ENCODE measurements at regions not wholly inside any gene's neighbourhood (a gene's known extent, or its start where the extent isn't known, plus 50 kb on each side); places are given as distances from the start of the nearest gene placed in this dataset.
A peak's percentile ranks its signal among the peaks of the same experiment; 100 is the strongest.

- no peak for ATAC-seq
- DNase-seq (ENCODE audit: low spot score), result no peak
These were observed 550.4 kb downstream of the BCL11A start for GRCh38 chr2:60003076-60003475.

- no peak for ATAC-seq
- DNase-seq (ENCODE audit: low spot score), result no peak
These were observed 551.1 kb downstream of the BCL11A start for GRCh38 chr2:60002183-60002867.

- no peak for ATAC-seq
- DNase-seq (ENCODE audit: low spot score), result no peak
These were observed 552.8 kb downstream of the BCL11A start for GRCh38 chr2:60000686-60001085.

DNA sequence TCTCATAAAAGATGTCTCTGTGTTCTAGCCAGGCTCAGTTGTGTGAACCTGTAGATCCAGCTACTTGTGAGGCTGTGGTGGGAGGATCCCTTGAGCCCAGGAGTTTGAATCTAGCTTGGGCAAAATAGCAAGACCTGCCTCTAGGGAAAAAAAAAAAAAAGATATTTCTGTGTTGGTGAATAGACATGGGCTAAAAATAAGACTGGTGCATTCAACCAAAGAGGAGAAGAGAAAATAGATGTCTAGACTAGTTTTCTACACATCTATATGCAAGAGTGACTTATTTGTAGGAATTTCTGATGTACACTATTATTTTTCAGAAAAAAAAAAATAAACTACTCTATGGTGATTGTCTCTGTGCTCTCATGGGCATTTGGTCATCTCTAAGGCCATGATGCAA lies 555.1 kb downstream of the BCL11A start:
- DNase-seq (ENCODE audit: low spot score), result no peak
- no peak for ATAC-seq

GRCh38 chr2:59997371-59997770 lies 556.1 kb downstream of the BCL11A start:
- ATAC-seq (no peak), DNase-seq (ENCODE audit: low spot score) (no peak)

GRCh38 chr2:59996855-59997254 lies 556.6 kb downstream of the BCL11A start:
- DNase-seq (ENCODE audit: low spot score) (no peak), ATAC-seq (no peak)

DNA sequence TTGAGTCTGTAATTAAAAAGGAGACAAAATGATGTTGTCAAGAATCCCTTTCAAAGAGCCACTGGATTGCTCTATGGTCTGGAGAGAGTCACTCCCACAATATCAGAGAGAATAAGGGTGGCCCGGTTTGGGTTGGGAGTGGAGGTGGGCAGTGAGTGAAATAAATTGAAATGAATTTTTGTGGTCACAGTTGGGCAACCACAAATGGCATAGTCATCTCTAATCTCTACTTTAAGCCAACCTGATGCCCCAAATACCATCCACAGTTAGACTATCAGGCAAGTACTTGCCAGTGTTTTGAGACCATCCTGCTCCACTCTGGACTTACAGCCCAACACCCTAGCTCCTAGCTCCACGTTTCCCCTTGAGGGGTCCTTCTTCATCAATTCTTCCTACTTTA lies 559.7 kb downstream of the BCL11A start:
- no peak for ATAC-seq
- DNase-seq (ENCODE audit: low spot score), result no peak

DNA sequence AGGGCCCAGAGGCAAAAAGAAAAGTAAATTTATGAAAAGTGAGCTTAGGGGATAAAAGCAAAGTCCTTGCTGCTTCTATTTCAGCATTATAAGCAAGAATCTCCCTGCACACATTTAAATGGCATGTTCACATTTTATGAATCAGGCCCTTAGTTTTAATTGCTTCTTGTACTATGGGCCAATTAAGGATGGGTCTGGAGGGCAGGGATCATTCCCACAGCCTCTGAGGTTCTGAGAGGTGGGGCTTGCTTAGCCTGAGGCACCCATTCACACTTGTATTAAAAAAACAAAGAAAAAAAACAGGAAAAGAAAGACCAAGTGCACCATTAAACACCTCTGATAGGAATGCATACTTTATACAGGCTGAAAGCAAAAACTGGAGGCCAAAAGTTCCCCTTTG lies 565.1 kb downstream of the BCL11A start:
- ATAC-seq, result no peak

GRCh38 chr2:59986511-59986910 lies 566.9 kb downstream of the BCL11A start:
- DNase-seq (ENCODE audit: low spot score) (no peak), ATAC-seq (no peak)

More for the DNA sequence above, 565.1 kb downstream of the BCL11A start:
- DNase-seq (ENCODE audit: low spot score), result no peak

DNA sequence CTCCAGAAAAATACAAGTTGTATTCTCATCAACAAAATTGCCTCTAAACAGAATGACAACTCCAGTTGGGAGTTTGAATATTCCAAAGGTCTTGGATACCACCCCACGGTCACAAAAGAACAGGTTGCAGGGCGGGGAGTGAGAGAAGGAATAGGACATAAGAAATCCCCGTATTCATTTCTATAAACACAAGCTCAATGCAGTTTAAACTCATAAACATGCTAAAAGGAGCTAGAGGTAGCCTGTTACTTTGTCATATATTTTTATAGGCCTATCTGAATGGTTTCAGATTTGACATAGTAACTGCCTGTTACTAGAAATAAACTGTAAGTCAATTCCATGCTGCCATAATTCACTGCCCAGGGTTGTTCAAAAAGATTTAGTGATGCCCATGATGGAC lies 567.5 kb downstream of the BCL11A start:
- DNase-seq (ENCODE audit: low spot score) (no peak), ATAC-seq (no peak)

DNA sequence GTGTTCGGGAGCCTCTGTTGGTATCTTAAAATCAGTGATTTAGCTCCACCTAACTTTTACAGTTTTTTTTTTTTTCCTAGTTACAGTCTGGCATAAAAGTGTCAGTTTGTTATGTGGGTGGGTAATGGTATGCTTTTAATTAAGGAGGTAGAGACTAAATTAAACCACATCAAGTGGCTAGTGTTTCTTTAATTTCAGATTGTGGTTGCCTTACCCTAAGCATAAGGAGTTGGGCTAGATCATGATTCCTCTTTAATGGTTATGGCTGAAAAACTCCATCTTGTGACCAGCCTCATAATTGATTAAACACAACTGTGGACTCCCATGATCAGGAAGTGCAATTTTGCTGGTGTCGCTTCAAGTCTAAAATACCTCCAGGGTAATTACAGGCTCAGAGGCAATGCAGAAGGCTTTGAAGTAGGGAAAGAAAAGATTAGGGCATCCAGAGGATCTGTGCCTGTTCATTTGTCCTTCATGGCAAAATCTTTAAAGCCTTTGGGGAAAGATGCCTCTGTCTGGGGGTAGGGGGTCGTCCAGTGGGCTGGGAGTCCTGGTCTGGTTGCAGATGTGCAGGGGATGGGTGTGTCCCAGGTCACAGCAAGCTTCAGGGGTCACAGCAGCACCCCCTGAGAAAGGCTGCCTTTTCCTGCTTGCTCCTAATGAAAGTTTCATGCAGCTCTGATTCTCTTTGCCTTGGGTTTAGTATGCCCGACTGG lies 579.2 kb downstream of the BCL11A start:
- ATAC-seq (no peak), DNase-seq (ENCODE audit: low spot score) (no peak)

GRCh38 chr2:59969161-59969560 lies 584.3 kb downstream of the BCL11A start:
- ATAC-seq, result no peak
- no peak for DNase-seq (ENCODE audit: low spot score)

DNA sequence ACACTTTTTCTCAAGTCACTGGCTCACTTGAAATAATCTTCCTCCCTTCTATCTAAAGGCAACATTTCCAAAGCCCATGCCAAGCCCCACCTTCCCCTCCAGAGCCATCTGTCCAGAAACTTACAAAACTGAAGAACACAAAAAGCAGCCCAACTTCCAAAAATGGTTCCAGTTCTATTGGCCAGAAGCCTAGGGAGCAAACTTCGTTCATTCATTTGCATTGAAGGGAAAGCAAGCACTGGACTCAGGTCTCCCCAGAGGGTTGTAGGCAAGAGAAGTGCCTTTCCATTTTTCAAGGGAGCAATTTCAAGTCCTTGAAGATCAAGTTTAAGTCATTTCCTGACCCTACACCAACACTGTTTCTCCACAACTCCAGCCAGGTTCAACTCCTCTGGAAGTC lies 585.0 kb downstream of the BCL11A start:
- no peak for DNase-seq (ENCODE audit: low spot score)
- no peak for ATAC-seq

- peak; percentile 46 for DNase-seq (ENCODE audit: low spot score)
- ATAC-seq, result peak; percentile 58
These were observed 585.8 kb downstream of the BCL11A start for GRCh38 chr2:59967691-59968090.

GRCh38 chr2:59963157-59963556 lies 590.3 kb downstream of the BCL11A start:
- ATAC-seq (peak; percentile 91), DNase-seq (ENCODE audit: low spot score) (no peak)

DNA sequence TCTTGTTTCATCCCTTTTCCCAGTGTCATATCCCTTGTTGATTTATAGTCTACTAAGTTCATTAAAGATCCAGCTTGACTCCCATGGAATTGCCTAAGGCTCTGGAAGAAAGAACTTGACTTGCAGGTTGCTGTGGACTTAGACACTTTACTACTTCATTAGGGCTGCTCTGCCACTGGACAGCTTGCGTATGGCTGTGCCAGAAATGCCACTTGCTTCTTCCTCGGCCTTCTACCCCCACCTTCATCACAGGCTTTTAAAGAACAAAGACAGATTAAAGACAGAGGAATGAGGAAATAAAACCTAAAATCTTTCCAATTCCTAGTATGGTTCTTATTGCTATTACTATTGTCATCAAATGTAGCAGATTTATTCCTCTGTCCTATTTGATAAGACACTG lies 591.7 kb downstream of the BCL11A start:
- no peak for ATAC-seq
- DNase-seq (ENCODE audit: low spot score), result no peak

DNA sequence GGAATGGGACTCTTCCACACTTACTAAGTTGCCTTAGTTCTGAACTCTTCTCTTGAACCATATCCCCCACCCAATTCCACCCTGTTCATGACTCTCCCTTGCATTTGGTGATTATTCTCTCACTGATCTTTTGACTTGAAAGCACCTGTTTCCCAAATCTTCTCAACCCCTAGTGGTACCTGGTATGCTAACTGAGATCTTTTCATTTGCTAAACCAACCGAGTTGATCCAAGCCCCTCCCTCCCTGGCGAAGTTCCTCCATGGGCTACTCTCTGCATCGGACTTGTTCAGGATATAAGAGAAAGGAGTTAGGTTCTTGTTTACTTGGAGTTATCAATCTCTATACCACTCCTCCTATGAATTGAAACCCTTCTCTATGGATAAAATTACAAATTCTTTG lies 593.5 kb downstream of the BCL11A start:
- DNase-seq (ENCODE audit: low spot score) (no peak), ATAC-seq (no peak)

DNA sequence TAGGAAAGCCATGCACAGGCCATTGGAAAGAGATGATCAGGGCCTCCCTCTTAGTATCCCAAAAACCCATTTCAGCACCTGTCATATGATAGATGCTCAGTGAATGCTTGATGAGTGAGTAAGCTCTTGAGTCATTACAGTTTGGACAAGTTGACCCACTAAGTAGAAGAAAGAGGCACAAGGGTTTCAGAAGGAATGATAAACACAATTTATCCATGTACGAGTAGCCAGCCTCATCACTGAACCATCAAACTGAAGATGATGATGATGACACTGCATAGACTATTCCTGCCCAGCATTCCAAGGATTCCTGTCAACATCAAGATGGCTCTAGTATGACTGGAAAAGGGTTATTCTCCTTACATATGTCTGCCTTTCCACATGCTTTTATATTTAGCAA lies 596.0 kb downstream of the BCL11A start:
- DNase-seq (ENCODE audit: low spot score), result no peak
- ATAC-seq, result no peak

DNA sequence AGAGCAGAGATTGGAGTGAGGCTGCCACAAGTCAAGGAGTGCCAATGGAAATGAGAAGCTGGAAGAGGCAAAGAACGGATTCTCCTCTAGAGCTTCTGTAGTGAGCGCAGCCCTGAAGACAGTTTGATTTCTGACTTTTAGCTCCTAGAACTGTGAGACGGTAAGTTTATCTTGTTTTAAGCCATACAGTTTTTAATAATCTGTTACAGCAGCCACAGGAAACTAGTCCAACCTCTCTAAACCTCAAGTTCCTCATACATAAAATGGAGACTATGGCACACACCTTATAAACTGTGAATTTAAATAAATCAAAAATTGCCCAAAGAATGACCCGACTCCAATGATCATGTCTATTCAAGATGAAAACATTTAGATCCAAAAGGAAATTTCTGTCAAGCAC lies 596.5 kb downstream of the BCL11A start:
- ATAC-seq, result no peak
- DNase-seq (ENCODE audit: low spot score), result no peak

GRCh38 chr2:59947917-59948541 lies 605.4 kb downstream of the BCL11A start:
- ATAC-seq (no peak), DNase-seq (ENCODE audit: low spot score) (no peak)

GRCh38 chr2:59947209-59947608 lies 606.2 kb downstream of the BCL11A start:
- DNase-seq (ENCODE audit: low spot score), result no peak

DNA sequence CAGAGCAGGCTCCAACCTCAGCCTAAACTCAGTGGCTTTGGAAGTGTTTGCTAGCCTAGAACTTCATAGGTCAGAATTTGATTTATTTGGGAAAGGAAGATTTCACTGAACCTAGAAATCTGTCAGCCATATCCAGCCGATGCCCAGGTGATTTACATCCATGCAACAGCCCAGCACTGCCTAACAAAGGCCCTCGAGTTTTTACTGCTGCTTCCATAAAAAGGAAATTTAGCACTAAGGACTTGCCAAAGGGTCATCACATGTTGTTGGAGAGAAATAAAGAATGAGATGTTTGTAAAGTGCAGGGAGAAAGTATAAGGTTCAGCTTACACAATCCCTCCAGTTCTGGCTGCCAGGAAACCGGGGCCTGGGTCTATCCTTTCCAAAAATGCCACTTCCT lies 614.2 kb downstream of the BCL11A start:
- no peak for DNase-seq (ENCODE audit: low spot score)
- ATAC-seq, result no peak

More at GRCh38 chr2:59947209-59947608, 606.2 kb downstream of the BCL11A start:
- no peak for ATAC-seq

Measured in left lobe of liver (tissue), 2 donors.